HG02840 (cell line): ENCODE measurements at regions not wholly inside any gene's neighbourhood (a gene's known extent, or its start where the extent isn't known, plus 50 kb on each side); places are given as distances from the start of the nearest gene placed in this dataset.
"Not testable (repeated sequence)": the region's sequence is repeated elsewhere in the genome, so short reads cannot be mapped to it uniquely, and the experiment has no call there.

Source experiments
- ATAC-seq: cut with Tn5 transposase; IDR thresholded peaks from one replicate; pipeline ENCODE4 v1.9.1; 2021; ENCODE audit warnings: mild to moderate bottlenecking, moderate library complexity, moderate number of reproducible peaks; ENCODE audit not compliant: unreplicated experiment, low FRiP score

- no peak for ATAC-seq
Measured at GRCh38 chr20:11672959-11673358, 244.7 kb upstream of the BTBD3 start.

- no peak for ATAC-seq
Measured at GRCh38 chr20:11675920-11676629, 241.6 kb upstream of the BTBD3 start.

DNA sequence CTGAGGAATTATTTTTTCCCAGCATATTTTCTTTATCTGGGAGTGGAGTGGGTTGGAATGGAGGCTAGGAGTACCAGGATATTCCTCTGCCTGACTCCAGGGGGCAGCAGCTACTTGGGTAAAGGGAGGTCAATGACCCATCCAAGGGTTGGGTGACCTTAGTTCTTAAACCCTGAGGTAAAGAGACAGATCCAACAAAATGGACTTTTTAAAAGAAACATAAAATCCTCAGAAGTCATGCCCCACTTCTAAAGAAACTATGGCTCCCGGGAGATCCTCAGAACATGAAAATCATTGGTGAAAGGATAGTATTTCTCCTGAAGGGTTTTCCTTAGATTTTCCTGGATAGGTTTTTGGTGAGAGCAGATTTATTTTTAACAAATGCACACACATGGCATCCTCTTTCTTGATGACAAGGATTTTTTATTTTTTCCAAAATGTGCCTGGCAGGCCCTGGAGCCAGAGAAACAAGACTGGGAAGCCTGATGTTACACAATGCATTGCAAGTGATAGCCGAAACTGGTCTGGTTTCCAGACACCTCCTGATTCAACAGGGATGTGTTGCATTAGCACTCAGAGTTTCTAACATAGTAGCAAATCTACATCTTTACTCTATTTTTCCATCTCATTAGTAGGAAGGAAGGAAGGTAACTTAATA, 240.9 kb upstream of the BTBD3 start:
- no peak for ATAC-seq

DNA sequence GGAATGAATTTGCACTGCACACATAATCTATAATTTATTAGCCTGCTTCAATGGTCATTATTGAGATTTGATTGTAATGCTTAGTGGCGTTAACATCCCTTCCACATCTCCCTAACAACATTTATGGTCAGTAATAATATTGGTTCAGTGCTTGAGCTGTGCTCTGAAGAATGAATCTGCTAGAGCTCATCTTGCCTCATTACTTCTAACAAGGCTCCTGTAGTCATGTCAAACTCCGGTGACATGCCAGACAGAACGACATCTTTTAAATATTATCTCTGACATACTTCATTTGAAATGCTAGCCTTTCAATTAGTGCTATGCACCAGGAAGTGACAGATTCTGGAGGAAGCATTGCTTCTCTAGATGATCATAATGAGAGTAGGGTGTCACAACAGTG, 240.3 kb upstream of the BTBD3 start:
- no peak for ATAC-seq

DNA sequence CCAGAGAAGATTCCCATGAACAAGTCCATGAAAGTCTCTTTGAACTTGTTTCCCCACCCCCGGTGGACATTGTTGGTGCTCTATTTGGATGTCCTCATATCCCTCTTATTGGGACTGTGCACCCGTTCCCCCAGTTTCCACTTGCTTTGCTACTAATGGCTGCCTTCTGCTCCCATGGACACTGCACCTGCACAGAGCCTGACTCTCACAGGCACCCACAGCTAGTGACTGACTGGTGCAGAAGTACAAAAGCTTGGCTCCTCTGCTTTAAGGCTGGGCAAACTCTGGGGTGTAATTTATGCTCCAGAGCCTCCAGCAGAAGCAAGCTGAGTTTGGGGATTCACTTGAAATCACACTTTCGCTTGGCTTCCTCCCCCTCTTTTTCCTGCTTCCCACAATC, 239.9 kb upstream of the BTBD3 start:
- no peak for ATAC-seq

GRCh38 chr20:11682285-11682684, 235.4 kb upstream of the BTBD3 start:
- ATAC-seq = no peak

DNA sequence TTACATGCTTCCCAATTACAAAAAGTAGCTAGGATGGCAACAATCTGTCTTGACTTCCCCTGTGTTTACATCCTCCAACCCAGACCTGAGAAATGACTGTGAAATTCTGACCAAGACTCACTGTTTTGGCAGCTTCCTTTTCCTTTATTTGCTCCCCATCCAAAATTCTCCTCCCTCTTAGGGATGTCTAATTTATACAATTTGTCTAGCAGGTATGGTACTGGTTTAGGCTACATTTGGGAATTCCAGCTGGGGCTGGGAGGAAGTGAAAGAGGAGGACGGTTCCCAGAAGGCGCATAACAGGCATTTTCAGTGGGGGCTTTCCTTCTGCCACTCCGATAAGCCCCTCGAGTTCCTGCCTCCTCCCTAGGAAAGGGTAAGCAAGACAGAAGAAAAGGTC, 231.5 kb upstream of the BTBD3 start:
- no peak for ATAC-seq

DNA sequence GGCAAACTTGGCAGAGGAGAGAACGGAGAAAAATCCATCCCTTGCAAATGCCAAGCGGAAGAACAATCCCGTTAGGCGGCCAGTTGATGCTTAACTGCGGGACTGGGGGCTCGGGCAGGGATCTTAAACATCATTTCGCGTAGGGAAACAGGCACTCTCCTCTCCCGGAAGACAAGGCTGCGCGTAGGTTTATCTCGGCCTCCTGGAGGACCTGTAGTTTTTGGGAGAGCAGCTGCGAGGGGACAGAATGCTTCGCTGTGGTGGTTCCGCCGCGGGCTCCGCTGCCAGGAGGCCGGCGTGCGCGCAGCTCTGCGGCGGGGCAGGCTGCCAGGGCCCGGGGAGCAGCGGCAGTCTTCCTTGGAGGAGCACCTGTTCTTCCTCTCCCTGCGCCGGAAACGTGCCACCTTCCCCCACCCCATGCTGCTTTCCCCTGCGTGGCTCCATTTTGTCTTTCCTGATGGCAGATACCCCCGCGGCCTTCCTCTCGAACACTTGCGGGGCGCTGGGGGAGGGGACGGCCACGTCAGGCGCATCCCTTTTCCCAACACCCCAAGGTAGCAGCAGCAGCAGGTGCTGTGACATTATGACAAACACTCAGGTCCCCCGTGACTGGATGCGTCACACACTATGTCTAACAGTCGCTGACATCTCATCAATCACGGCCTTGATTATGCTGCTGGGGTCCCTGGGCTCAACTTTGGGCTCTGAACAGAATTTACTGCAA, 230.7 kb upstream of the BTBD3 start:
- ATAC-seq = no peak

- ATAC-seq = no peak
Measured at GRCh38 chr20:11687546-11688292, 230.0 kb upstream of the BTBD3 start.

DNA sequence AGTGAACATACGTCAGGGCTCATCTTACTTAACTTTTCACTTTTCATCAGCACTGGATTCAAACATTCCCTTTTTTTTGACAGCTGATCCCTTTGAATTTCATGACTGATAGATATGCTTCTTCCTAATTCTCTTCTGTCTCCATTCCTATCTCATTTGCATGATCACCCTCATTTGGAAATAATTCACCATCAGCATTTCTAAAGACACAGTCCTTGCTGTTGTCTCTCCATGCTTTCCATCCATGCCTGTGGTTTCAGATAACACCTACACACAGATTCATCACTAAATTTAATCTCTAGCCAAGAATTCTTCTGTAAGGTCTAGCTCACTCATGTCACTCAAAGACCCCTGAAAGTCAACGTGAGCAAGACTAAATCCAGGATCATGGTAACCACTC, 228.4 kb upstream of the BTBD3 start:
- ATAC-seq = no peak

DNA sequence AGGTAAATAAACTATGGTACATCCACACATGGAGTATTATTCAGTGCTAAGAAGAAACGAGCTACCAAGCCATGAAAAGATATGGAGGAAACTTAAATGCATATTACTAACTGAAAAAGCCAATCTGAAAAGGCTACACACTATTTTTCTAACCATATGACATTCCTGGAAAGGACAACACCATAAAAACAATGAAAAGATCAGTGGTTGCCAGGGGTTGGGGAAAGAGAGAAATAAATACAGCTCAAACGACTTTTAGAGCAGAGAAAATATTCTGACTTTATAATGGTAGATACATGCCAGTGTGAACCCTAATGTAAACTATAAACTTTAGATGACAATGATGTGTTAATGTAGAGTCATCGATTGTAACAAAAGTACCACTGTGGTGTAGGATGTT, 225.9 kb upstream of the BTBD3 start:
- no peak for ATAC-seq

GRCh38 chr20:11692567-11692966, 225.1 kb upstream of the BTBD3 start:
- ATAC-seq = no peak

- ATAC-seq = no peak
Measured at GRCh38 chr20:11694467-11694866, 223.2 kb upstream of the BTBD3 start.

DNA sequence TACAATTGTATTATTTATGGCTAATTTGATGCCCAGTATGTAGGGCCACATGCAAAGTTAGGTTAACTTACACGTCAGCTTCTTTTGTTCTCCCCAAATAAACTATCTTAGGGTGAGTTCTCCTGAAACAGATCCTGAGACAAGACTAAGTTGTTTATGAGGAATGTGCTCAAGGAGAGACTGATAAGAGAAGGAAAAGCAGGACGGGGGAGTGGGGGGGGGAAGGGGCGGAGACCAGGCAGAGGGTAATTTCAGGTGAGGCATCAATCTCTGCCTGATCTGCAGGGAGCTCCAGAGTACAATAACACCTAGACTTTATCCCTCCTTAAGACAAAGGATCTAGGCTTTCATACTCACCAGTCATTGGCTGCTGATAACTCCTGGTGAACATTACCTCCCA, 220.6 kb upstream of the BTBD3 start:
- ATAC-seq = no peak

- no peak for ATAC-seq
Measured at GRCh38 chr20:11697646-11698045, 220.0 kb upstream of the BTBD3 start.

- ATAC-seq = no peak
Measured at GRCh38 chr20:11698124-11698523, 219.6 kb upstream of the BTBD3 start.

DNA sequence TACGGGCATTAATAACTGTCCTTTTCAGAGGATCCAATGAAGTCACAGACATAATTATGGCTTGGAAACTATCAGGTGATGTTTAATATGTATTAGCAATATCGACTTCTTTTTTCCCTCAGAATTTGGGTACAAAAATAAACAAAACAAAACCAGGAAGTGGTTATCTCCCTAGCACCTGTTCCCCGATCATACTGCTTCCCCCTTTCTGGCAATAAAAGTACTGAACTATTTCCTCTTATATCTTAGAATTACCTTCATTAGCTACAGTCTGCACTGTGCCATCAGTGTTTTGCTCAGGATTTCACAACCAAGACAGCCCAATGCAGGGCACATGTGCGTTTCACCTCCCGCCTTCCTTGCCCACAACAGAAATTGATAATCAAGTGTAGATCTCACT, 216.9 kb upstream of the BTBD3 start:
- no peak for ATAC-seq

GRCh38 chr20:11702721-11703518, 214.8 kb upstream of the BTBD3 start:
- no peak for ATAC-seq

GRCh38 chr20:11705512-11705911, 212.2 kb upstream of the BTBD3 start:
- ATAC-seq = no peak

DNA sequence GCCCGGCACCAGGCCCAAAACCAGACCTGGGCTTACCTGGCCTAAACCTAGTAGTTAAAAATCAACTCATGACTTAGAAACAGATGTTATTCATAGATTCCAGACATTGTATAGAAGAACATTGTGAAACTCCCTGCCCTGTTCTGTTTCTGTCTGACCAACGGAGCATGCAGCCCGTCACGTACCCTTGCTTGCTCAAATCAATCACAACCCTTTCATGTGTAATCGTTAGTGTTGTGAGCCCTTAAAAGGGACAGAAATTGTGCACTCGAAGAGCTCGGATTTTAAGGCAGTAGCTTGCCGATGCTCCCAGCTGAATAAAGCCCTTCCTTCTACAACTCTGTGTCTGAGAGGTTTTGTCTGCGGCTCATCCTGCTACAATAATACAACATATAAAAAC, 209.5 kb upstream of the BTBD3 start:
- ATAC-seq = not testable (repeated sequence)
